Endothelial cell (in vitro differentiated cells): ENCODE measurements at regions not wholly inside any gene's neighbourhood (a gene's known extent, or its start where the extent isn't known, plus 50 kb on each side); places are given as distances from the start of the nearest gene placed in this dataset.

ENCODE experiments used
- DNase-seq: peaks from one replicate; pipeline ENCODE4 v3.0.0; 2021; ENCODE audit warnings: low spot score
- H3K27ac Mint-ChIP-seq: one replicate; pipeline ENCODE4 v1.8.0; 2021; ENCODE audit warnings: mixed read lengths, inconsistent platforms; ENCODE audit not compliant: unreplicated experiment
- H3K27me3 Mint-ChIP-seq: one replicate; pipeline ENCODE4 v1.8.0; 2021; ENCODE audit warnings: mild to moderate bottlenecking, moderate library complexity, mixed read lengths, inconsistent platforms; ENCODE audit not compliant: unreplicated experiment
- H3K36me3 Mint-ChIP-seq: one replicate; pipeline ENCODE4 v1.8.0; 2021; ENCODE audit warnings: mild to moderate bottlenecking, low read depth, mixed read lengths, inconsistent platforms; ENCODE audit not compliant: unreplicated experiment
- H3K4me1 Mint-ChIP-seq: one replicate; pipeline ENCODE4 v1.8.0; 2021; ENCODE audit warnings: mild to moderate bottlenecking, mixed read lengths, inconsistent platforms; ENCODE audit not compliant: unreplicated experiment
- H3K4me3 Mint-ChIP-seq: one replicate; pipeline ENCODE4 v1.8.0; 2021; ENCODE audit warnings: mild to moderate bottlenecking, mixed read lengths, inconsistent platforms; ENCODE audit not compliant: unreplicated experiment
- H3K9me3 Mint-ChIP-seq: one replicate; pipeline ENCODE4 v1.8.0; 2021; ENCODE audit warnings: mixed read lengths, inconsistent platforms; ENCODE audit not compliant: unreplicated experiment
- TF ChIP-seq, protein P1 (sequence below): fragments of 200-600 bp; sonication (generic); IDR thresholded peaks from one replicate; pipeline ENCODE4 v1.5.0; 2021; ENCODE audit warnings: antibody characterized with exemption; ENCODE audit not compliant: unreplicated experiment

DNA sequence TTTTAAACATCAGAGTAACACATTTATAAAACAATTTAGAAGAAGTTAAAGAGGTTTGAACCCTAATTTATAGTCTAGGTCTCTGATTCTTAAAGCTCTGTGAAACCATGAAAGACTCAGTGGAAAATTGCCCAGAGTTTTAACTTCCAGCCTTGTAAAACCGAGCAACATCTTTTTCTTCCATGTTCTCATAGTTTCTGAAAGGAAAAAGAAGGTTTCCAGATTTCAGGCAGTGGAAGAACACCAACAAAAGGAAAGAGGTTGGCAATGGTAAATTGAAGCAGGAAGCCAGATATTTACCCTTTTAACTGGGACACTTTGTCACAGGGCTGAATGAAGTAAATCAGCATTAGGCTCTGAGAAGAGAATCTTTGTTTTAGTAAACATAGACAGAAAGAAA lies 1999.3 kb downstream of the MAT2B start:
- no peak for DNase-seq
- Mint-ChIP-seq H3K27ac (peak overlapping the region; percentile 7), H3K27me3 (no peaks in the 10 kb centered on the region), H3K4me3 (no peak overlapping the region), H3K9me3 (peaks cover 5% of the 10 kb centered on the region), H3K36me3 (no peaks in the 10 kb centered on the region), H3K4me1 (peaks cover 20% of the 10 kb centered on the region)
- TF ChIP-seq, protein P1, sequence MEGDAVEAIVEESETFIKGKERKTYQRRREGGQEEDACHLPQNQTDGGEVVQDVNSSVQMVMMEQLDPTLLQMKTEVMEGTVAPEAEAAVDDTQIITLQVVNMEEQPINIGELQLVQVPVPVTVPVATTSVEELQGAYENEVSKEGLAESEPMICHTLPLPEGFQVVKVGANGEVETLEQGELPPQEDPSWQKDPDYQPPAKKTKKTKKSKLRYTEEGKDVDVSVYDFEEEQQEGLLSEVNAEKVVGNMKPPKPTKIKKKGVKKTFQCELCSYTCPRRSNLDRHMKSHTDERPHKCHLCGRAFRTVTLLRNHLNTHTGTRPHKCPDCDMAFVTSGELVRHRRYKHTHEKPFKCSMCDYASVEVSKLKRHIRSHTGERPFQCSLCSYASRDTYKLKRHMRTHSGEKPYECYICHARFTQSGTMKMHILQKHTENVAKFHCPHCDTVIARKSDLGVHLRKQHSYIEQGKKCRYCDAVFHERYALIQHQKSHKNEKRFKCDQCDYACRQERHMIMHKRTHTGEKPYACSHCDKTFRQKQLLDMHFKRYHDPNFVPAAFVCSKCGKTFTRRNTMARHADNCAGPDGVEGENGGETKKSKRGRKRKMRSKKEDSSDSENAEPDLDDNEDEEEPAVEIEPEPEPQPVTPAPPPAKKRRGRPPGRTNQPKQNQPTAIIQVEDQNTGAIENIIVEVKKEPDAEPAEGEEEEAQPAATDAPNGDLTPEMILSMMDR = no peak

GRCh38 chr5:165508286-165508685 lies 2002.9 kb downstream of the MAT2B start:
- Mint-ChIP-seq H3K4me3 (no peak overlapping the region), H3K27me3 (no peaks in the 10 kb centered on the region), H3K4me1 (peaks cover 19% of the 10 kb centered on the region), H3K27ac (no peak overlapping the region), H3K36me3 (no peaks in the 10 kb centered on the region), H3K9me3 (peaks cover 5% of the 10 kb centered on the region)
- no peak for DNase-seq
- TF ChIP-seq, protein P1 = no peak

- TF ChIP-seq, protein P1 = no peak
- H3K4me1 Mint-ChIP-seq = peaks cover 13% of the 10 kb centered on the region
- peaks cover 5% of the 10 kb centered on the region for H3K9me3 Mint-ChIP-seq
Measured at GRCh38 chr5:165508861-165509260, 2003.4 kb downstream of the MAT2B start.

GRCh38 chr5:165521816-165522610 lies 2016.6 kb downstream of the MAT2B start:
- Mint-ChIP-seq H3K4me3 (no peak overlapping the region), H3K27ac (no peak overlapping the region), H3K9me3 (no peaks in the 10 kb centered on the region), H3K4me1 (no peaks in the 10 kb centered on the region), H3K36me3 (no peaks in the 10 kb centered on the region), H3K27me3 (no peaks in the 10 kb centered on the region)
- TF ChIP-seq, protein P1 = no peak
- DNase-seq = no peak

More at GRCh38 chr5:165508861-165509260, 2003.4 kb downstream of the MAT2B start:
- Mint-ChIP-seq H3K4me3 (no peak overlapping the region), H3K27ac (no peak overlapping the region), H3K36me3 (no peaks in the 10 kb centered on the region), H3K27me3 (peaks cover 1% of the 10 kb centered on the region)
- DNase-seq = no peak

DNA sequence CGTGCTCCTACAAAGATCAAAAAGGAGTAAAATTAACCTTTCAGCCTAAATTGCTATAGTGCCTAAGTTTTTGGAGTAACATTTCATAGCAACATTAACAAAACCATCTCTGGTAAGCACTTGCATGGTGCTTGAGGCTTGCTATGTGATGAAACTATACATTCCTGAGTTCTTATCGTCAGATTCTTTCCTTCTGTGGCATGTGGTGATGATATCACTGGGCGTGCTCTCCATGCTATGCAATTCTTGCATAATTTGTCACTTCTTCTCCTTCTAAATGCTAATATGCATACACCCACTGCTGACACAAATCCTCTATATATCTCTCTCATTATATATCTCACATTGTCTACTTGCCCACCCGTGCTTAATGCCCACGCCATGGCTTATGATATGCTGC lies 2019.9 kb downstream of the MAT2B start:
- no peak for DNase-seq
- Mint-ChIP-seq H3K27me3 (no peaks in the 10 kb centered on the region), H3K9me3 (peaks cover 4% of the 10 kb centered on the region), H3K4me3 (no peak overlapping the region), H3K27ac (no peak overlapping the region), H3K36me3 (no peaks in the 10 kb centered on the region), H3K4me1 (no peaks in the 10 kb centered on the region)
- TF ChIP-seq, protein P1 = no peak
